HEK293T (cell line): ENCODE measurements at regions not wholly inside any gene's neighbourhood (a gene's known extent, or its start where the extent isn't known, plus 50 kb on each side); places are given as distances from the start of the nearest gene placed in this dataset.

Experiments
- CTCF ChIA-PET: fragments of 350-600 bp; formaldehyde crosslinking; extraction: SDS; loops from one replicate; lab custom pipeline; 2021; ENCODE audit warnings: antibody characterized with exemption, inconsistent platforms; lab: Yijun Ruan, JAX
- POLR2A ChIA-PET: fragments of 350-600 bp; formaldehyde crosslinking; extraction: SDS; loops from one replicate; lab custom pipeline; 2020; ENCODE audit warnings: antibody characterized with exemption, inconsistent platforms; lab: Yijun Ruan, JAX
- DNase-seq: peaks from one replicate; pipeline ENCODE4 v3.0.0; 2012; ENCODE audit warnings: mixed read lengths; ENCODE audit errors: extremely low spot score
- ARNT ChIP-seq: fragments of 450-650 bp; IDR thresholded peaks from 2 replicates; pipeline ENCODE4 v1.6.1; 2017; ENCODE audit warnings: mild to moderate bottlenecking
- BHLHE40 ChIP-seq: fragments of 450-650 bp; IDR thresholded peaks from 2 replicates; pipeline ENCODE4 v1.6.1; 2016; ENCODE audit warnings: mild to moderate bottlenecking, moderate library complexity, borderline replicate concordance
- CTBP1 ChIP-seq: fragments of 450-650 bp; IDR thresholded peaks from 2 replicates; pipeline ENCODE4 v1.6.1; 2016; ENCODE audit warnings: borderline replicate concordance
- ELF4 ChIP-seq: fragments of 450-650 bp; IDR thresholded peaks from 2 replicates; pipeline ENCODE4 v1.6.1; 2017; ENCODE audit warnings: antibody characterized with exemption
- FOXA1 ChIP-seq: fragments of 450-650 bp; IDR thresholded peaks from 2 replicates; pipeline ENCODE4 v1.6.1; 2016; ENCODE audit warnings: mild to moderate bottlenecking
- FOXK2 ChIP-seq: fragments of 450-650 bp; IDR thresholded peaks from 2 replicates; pipeline ENCODE4 v1.6.1; 2016; ENCODE audit warnings: mild to moderate bottlenecking
- FOXM1 ChIP-seq: fragments of 450-650 bp; IDR thresholded peaks from 2 replicates; pipeline ENCODE4 v1.6.1; 2017; ENCODE audit warnings: mild to moderate bottlenecking, borderline replicate concordance
- HDGF ChIP-seq: fragments of 450-650 bp; IDR thresholded peaks from 2 replicates; pipeline ENCODE4 v1.6.1; 2017; ENCODE audit warnings: antibody characterized with exemption, borderline replicate concordance
- L3MBTL2 ChIP-seq: fragments of 450-650 bp; conservative IDR thresholded peaks from 2 replicates; pipeline ENCODE4 v1.6.1; 2016; ENCODE audit warnings: mild to moderate bottlenecking
- LEF1 ChIP-seq: fragments of 450-650 bp; IDR thresholded peaks from 2 replicates; pipeline ENCODE4 v1.6.1; 2017; ENCODE audit warnings: mild to moderate bottlenecking, borderline replicate concordance
- NFRKB ChIP-seq: fragments of 450-650 bp; IDR thresholded peaks from 2 replicates; pipeline ENCODE4 v1.6.1; 2016; ENCODE audit warnings: mild to moderate bottlenecking, moderate library complexity
- PKNOX1 ChIP-seq: fragments of 450-650 bp; IDR thresholded peaks from 2 replicates; pipeline ENCODE4 v1.6.1; 2016
- SP1 ChIP-seq: fragments of 450-650 bp; IDR thresholded peaks from 2 replicates; pipeline ENCODE4 v1.6.1; 2017
- SUZ12 ChIP-seq: fragments of 450-650 bp; IDR thresholded peaks from 2 replicates; pipeline ENCODE4 v1.6.1; 2016; ENCODE audit warnings: mild to moderate bottlenecking
- TARDBP ChIP-seq: fragments of 450-650 bp; IDR thresholded peaks from 2 replicates; pipeline ENCODE4 v1.6.1; 2016
- ZNF384 ChIP-seq: fragments of 450-650 bp; IDR thresholded peaks from 2 replicates; pipeline ENCODE4 v1.6.1; 2016

- POLR2A ChIA-PET = no interaction called here
- TF ChIP-seq LEF1 (no peak), CTBP1 (no peak), FOXK2 (no peak), SUZ12 (no peak), ELF4 (no peak), HDGF (no peak), TARDBP (no peak), SP1 (no peak), BHLHE40 (no peak), FOXM1 (no peak), ZNF384 (no peak), NFRKB (no peak), FOXA1 (no peak), L3MBTL2 (no peak), PKNOX1 (no peak)
- CTCF ChIA-PET = no interaction called here
- DNase-seq = no peak
Measured at GRCh38 chr20:40354880-40355279, 334.2 kb downstream of the MAFB start.

- CTCF ChIA-PET = no interaction called here
- DNase-seq = no peak
- TF ChIP-seq CTBP1 (no peak), FOXK2 (no peak), BHLHE40 (no peak), NFRKB (no peak), ELF4 (no peak), L3MBTL2 (no peak), FOXA1 (no peak)
- POLR2A ChIA-PET = no interaction called here
Measured at GRCh38 chr20:40343390-40343789, 345.6 kb downstream of the MAFB start.

GRCh38 chr20:40341561-40341960 lies 347.5 kb downstream of the MAFB start:
- TF ChIP-seq PKNOX1 = no peak
- TF ChIP-seq NFRKB = no peak
- TF ChIP-seq CTBP1 = no peak
- no peak for TF ChIP-seq HDGF
- TF ChIP-seq FOXM1 = no peak
- no peak for TF ChIP-seq ARNT
- no peak for TF ChIP-seq FOXA1
- TF ChIP-seq ZNF384 = no peak
- TF ChIP-seq ELF4 = no peak
- TF ChIP-seq FOXK2 = no peak
- TF ChIP-seq TARDBP = no peak
- TF ChIP-seq BHLHE40 = no peak
- no peak for TF ChIP-seq L3MBTL2

GRCh38 chr20:40339661-40340449 lies 349.2 kb downstream of the MAFB start:
- TF ChIP-seq SUZ12 = no peak
- TF ChIP-seq ELF4 = no peak
- no peak for TF ChIP-seq SP1
- TF ChIP-seq NFRKB = no peak
- TF ChIP-seq FOXK2 = no peak
- ChIA-PET POLR2A (no interaction called here), CTCF (no interaction called here)
- DNase-seq = no peak

More at GRCh38 chr20:40341561-40341960, 347.5 kb downstream of the MAFB start:
- ChIA-PET CTCF (no interaction called here), POLR2A (no interaction called here)
- no peak for DNase-seq

- CTCF ChIA-PET = no interaction called here
- no peak for TF ChIP-seq ARNT
- no peak for TF ChIP-seq FOXA1
- no peak for TF ChIP-seq SP1
- TF ChIP-seq FOXK2 = no peak
- TF ChIP-seq FOXM1 = no peak
- no peak for TF ChIP-seq BHLHE40
- no peak for TF ChIP-seq NFRKB
- DNase-seq = no peak
- POLR2A ChIA-PET = no interaction called here
Measured at GRCh38 chr20:40336533-40336932, 352.5 kb downstream of the MAFB start.

- TF ChIP-seq HDGF = no peak
- TF ChIP-seq FOXA1 = no peak
- TF ChIP-seq SUZ12 = no peak
- no peak for TF ChIP-seq SP1
- no peak for TF ChIP-seq NFRKB
- TF ChIP-seq CTBP1 = no peak
- no peak for TF ChIP-seq TARDBP
- TF ChIP-seq LEF1 = no peak
- TF ChIP-seq ARNT = no peak
- TF ChIP-seq FOXK2 = no peak
- no peak for TF ChIP-seq BHLHE40
- TF ChIP-seq FOXM1 = no peak
- TF ChIP-seq L3MBTL2 = no peak
- POLR2A ChIA-PET = no interaction called here
- no peak for DNase-seq
- CTCF ChIA-PET = no interaction called here
Measured at GRCh38 chr20:40335901-40336351, 353.1 kb downstream of the MAFB start.

- ChIA-PET CTCF (no interaction called here), POLR2A (no interaction called here)
- TF ChIP-seq SP1 (no peak), ZNF384 (no peak), ELF4 (no peak), ARNT (no peak), LEF1 (no peak), BHLHE40 (no peak), HDGF (no peak), TARDBP (no peak), FOXK2 (no peak), SUZ12 (no peak), NFRKB (no peak), FOXM1 (no peak), PKNOX1 (no peak), L3MBTL2 (no peak), FOXA1 (no peak)
- no peak for DNase-seq
Measured at GRCh38 chr20:40335437-40335836, 353.6 kb downstream of the MAFB start.
